CD4-positive, alpha-beta T cell treated with Interleukin-6 at 100 ng/mL for 8 hours (primary cell): ENCODE measurements at regions not wholly inside any gene's neighbourhood (a gene's known extent, or its start where the extent isn't known, plus 50 kb on each side); places are given as distances from the start of the nearest gene placed in this dataset.
"Not testable (repeated sequence)": the region's sequence is repeated elsewhere in the genome, so short reads cannot be mapped to it uniquely, and the experiment has no call there.

Source experiments
- DNase-seq: peaks from one replicate; pipeline ENCODE4 v3.0.0-alpha.2; 2020; ENCODE audit warnings: mixed read lengths, low spot score

- DNase-seq: no peak
Observed at GRCh38 chr13:27327633-27328032, 57.0 kb downstream of the RASL11A start.

GRCh38 chr13:27329210-27329609 is 58.6 kb downstream of the RASL11A start:
- DNase-seq: no peak

DNA sequence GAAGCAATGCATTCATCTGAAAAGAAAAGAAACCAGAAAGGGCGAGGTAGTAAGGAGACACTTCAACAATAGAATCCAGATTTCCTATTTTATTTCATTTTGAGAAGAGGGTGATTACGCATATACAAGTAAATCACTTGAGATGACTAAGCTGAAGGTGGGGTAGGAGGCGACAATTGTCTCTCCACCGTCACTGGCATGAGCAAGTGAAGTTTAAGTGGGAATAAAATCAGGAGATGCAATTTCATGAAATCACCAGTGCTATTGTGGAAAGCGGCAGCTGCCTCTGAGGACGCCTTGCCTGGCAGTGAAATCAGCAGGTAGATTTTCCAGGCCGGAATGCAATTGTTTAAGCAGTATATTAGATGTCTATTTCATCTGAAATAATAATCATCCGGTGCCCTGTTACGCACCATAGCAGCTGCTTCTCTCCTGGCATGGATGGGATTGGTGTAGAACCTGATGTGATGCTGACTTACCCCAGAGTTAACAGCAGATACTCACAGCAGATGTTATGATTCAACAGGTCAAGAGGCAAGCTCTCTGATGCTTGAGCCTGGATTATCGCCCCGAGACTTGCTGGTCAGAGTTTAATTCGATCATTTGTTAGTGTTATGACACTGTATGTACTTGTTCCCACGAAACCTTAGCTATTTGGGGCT is 64.3 kb downstream of the RASL11A start:
- no peak for DNase-seq

DNA sequence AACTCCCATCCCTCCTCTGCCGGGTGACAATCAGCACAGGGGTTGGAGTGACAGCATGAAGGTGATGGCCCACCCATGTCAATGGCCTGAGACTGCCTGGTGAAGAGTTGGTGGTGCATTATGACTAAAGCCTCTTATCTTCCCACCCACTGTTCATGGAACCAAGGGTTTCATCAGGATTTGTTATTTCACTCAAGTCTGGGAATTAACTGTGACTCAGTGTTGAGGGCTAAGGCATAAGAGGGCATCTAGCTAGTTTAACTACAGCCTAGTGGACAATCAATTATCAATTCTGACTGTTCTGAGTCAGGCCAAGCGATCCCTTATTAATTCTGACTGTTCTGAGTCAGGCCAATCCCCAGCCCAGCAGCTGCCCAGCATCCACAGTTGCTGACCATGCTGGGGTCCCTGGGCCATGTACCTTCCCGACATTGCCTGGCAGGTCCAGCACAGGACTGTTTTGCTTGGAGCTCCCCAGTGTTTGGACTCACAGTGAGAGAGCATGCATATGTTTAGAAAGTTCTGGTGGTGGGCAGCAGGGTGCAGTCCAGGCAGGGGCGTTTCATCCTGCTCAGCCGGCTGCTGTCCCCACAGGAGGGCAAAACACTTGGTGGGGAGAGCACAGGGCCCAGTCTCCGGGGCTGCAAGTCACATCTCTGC is 65.5 kb downstream of the RASL11A start:
- DNase-seq: no peak

- DNase-seq: no peak
Observed at GRCh38 chr13:27338207-27338606, 67.6 kb downstream of the RASL11A start.

DNA sequence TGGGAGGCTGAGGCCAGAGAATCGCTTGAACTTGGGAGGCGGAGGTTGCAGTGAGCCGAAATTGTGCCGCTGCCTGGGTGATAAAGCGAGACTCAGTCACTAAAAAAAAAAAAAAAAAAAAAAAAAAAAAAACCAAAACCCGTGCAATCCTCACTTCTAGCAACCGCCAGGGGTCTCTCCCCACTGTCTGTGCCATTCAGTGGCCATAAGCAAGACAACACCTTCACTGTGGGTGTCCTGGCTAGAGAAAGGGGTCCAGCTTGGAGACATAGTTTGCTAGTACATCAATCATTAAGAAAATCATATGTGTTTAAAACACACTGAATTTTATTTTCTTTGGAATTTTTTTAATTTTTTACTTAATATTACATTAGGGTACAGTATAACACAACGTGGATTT is 68.2 kb downstream of the RASL11A start:
- no peak for DNase-seq

DNA sequence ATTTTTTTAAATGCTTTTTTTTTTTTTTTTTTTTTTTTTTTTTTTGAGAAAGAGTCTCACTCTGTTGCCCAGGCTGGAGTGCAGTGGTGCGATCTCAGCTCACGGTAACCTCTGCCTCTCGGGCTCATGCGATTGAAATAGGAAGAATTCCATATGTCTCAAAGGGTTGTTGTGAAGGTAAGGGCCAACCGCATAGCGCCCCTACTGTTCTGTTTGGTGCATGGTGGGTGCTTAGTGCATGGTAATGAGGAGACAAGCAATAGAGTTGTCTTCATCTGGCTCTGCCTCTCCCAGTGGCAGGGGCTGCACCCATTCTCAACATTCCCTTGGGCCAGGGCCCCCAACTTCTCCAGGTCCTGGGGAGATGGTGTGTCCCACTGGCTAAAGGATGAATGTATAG is 68.7 kb downstream of the RASL11A start:
- DNase-seq: peak; percentile 40

DNA sequence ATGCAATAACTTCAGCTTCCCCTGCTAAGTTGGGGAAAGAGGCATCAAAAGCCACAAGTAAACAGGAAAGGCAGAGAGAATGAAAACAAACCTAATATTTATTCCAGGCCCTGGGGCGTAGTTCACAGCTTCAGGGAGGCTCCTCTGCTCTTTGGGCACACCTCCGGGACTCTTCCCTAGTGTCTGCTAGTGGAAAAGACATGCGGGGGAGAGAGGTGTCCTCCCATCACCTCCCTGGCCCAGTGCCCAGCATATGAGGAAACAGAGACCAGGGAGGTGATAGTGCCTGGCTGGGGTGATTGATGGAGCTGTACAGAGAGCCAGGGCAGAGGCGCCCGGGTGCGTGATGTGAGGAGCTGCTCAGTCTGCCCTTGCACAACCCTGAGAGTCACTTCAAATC is 71.0 kb downstream of the RASL11A start:
- no peak for DNase-seq

DNA sequence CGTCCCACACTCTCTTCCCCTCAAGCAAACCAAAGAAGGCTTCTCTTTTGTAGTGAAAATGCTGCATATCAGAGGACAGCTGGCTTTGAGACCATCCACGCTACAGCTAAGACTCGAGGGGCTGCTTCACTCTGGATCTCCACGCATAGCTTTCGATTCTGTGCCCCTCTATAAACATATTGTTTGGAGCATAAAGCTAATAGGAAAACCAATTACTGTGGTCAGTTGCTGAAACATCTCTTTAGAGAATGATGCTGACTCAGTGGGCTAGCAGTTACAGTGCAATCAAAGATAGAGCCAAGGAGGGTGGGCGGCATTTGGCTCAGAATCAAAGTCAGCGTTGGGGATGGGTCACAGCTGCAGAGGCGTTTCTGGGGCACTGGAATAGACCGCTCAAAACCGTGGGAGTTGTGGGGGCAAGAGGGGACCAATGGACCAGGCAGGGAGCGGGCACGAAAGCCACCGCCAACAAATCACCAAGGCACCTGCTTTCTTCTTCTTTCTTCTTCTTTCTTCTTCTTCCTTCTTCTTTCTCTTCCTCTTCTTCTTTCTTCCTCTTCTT is 76.7 kb downstream of the RASL11A start:
- DNase-seq: no peak

GRCh38 chr13:27348461-27348860 is 76.0 kb upstream of the GTF3A start:
- DNase-seq: no peak

GRCh38 chr13:27349458-27349857 is 75.0 kb upstream of the GTF3A start:
- no peak for DNase-seq

DNA sequence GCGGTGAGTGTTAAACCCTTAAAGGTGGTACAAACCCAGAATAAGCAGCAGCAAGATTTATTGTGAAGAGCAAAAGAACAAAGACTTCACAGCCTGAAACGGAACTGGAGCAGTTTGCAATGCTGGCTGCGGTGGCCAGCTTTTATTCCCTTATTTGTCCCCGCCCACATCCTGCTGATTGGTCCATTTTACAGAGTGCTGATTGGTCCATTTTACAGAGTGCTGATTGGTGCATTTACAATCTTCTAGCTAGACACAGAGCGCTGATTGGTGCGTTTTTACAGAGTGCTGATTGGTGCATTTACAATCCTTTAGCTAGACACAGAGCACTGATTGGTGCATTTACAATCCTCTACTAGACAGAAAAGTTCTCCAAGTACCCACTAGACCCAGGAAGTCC is 73.6 kb upstream of the GTF3A start:
- not testable (repeated sequence) for DNase-seq

- no peak for DNase-seq
Observed at GRCh38 chr13:27352698-27353097, 71.7 kb upstream of the GTF3A start.

- no peak for DNase-seq
Observed at GRCh38 chr13:27353166-27353583, 71.2 kb upstream of the GTF3A start.

GRCh38 chr13:27353708-27354107 is 70.7 kb upstream of the GTF3A start:
- no peak for DNase-seq

DNA sequence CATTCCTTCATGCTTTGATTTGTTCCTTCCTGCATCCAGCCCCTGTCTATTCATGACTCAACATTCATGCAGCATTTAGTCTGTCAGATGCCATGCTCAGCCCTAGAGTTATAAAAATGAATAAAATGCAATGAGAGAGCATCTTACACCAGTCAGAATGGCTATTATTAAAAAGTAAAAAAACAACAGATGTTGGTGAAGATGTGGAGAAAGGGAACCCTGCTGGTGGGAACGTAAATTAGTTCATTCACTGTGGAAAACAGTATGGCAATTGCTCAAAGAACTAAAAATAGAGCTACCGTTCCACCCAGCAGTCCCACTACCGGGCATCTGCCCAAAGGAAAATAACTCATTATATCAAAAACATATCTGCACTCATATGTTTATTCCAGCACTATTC is 70.0 kb upstream of the GTF3A start:
- no peak for DNase-seq

DNA sequence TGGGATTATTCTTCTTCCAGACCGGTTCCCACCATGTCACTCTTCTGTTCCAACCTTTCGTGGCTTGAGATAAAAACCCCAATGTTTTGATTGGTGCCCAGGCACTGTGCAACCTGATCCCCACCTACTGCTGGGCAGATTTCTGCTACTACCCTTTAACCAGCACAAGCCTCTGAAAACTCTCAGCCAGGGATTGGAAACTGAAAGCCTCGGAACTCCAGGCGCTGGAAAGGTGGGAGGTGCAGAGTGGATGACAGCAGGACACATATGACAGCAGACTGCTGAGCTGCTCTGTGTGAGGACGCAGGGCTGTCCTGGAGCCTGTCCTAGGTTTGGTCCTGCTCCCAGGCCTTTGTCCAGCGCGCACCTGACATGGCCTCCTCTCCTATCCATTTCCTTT is 68.5 kb upstream of the GTF3A start:
- DNase-seq: no peak

GRCh38 chr13:27358420-27358819 is 66.0 kb upstream of the GTF3A start:
- DNase-seq: no peak

GRCh38 chr13:27359199-27359821 is 65.1 kb upstream of the GTF3A start:
- peak; percentile 46 for DNase-seq

GRCh38 chr13:27360562-27360961 is 63.9 kb upstream of the GTF3A start:
- no peak for DNase-seq

DNA sequence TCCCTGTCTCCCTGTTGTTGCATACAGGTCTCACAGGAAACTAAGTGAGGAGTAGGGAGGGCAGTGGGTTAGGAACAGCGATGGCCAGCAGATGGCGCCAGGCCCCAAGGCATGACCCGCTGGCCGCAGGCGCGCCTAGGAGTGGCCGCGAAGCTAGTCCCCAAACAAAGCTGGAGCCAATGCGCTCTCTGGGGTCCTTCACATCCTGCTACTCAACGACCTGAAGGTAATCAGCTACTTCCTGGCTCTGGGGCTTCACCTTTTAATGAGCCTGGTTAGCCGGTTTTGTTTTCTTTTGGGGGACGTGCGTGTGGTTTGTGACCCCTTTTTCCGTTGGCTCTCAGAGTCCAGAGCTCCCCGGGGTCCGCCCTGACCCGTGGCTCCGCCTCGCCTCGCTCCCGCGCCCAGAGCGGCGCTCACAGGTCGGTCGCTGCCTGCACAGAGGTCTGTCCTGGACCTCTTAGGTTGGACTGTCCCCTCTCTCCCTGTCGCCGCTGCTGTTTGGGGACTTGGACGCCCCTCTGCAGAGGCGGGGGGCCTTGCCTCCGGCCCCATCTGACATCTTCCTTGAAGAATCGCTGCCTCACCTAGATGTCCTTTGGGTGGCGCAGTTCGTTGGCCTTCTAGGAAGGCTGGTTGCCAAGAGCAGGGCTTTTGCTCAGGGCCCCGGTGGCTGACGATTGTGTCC is 62.2 kb upstream of the GTF3A start:
- DNase-seq: peak; percentile 74

DNA sequence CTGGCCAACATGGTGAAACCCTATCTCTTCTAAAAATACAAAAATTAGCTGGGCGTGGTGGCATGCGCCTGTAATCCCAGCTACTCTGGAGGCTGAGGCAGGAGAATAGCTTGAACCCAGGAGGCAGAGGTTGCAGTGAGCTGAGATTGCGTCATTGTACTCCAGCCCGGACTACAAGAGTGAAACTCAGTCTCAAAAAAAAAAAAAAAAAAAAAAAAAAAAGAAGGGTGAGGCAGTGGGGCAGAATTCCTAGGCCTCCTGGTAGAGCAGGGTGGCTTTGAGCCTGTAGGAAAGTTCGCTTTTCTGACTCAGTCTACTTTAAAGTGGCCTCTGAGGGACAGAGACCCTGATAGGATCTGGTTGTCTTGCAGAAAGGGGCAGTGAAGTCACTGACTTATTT is 60.8 kb upstream of the GTF3A start:
- DNase-seq: not testable (repeated sequence)

DNA sequence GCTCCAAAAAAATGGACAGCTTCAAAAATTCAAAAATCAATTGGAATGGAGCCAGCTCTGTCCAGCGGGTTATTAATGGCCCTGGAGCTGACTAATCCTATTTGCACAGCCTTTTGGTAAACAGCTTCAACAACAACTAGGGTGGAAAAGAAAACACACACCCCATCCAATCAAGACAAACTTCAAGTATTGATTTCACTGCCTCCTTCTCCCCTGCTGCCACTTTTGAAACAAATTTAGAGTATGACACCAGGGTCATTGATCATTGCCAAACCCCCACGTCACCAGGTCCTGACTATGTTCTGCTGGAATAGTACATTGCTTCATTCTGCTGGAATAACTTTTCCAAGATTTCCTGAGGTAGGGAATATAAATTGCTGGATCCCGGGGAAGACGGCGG is 56.8 kb upstream of the GTF3A start:
- DNase-seq: no peak
